H1 (cell line): ENCODE measurements at regions not wholly inside any gene's neighbourhood (a gene's known extent, or its start where the extent isn't known, plus 50 kb on each side); places are given as distances from the start of the nearest gene placed in this dataset.

Experiments
- CTCF ChIA-PET: fragments of 300-600 bp; sonication (Branson Sonifier 250); formaldehyde crosslinking; loops from one replicate; lab custom pipeline; 2021; ENCODE audit not compliant: partially characterized antibody; lab: Charles Lee
- POLR2A ChIA-PET: fragments of 300-600 bp; sonication (Branson Sonifier 250); formaldehyde crosslinking; loops from one replicate; lab custom pipeline; 2021; ENCODE audit warnings: inconsistent platforms; ENCODE audit not compliant: partially characterized antibody; lab: Charles Lee
- DNase-seq, 2 experiments: peaks; one replicate each; pipeline versions ENCODE4 v3.0.0 to v3.0.0-alpha.2; 2010 to 2022; ENCODE audit warnings: low spot score in 2 of 2, low read depth in 1 of 2, mixed read lengths in 1 of 2
- FAIRE-seq: peaks from 2 replicates; lab custom pipeline; 2011; peaks lifted over from hg19 to GRCh38; lab: Jason Lieb, UNC
- H2AFZ ChIP-seq: 2 replicates; pipeline ENCODE4 v1.8.1; 2012; ENCODE audit warnings: low read length, inconsistent platforms
- H2AK5ac ChIP-seq: 2 replicates; pipeline ENCODE4 v1.6.1; 2013; ENCODE audit warnings: low read depth, low read length
- H2BK120ac ChIP-seq: replicated peaks from 2 replicates; pipeline ENCODE3; 2013; ENCODE audit warnings: low read depth, low read length, inconsistent platforms
- H2BK12ac ChIP-seq: 2 replicates; pipeline ENCODE4 v1.6.1; 2013; ENCODE audit warnings: low read depth, low read length
- H2BK15ac ChIP-seq: 2 replicates; pipeline ENCODE4 v1.6.1; 2013; ENCODE audit warnings: low read length
- H2BK20ac ChIP-seq: 2 replicates; pipeline ENCODE4 v1.6.1; 2013; ENCODE audit warnings: low read length
- H2BK5ac ChIP-seq: 2 replicates; pipeline ENCODE4 v1.6.1; 2013; ENCODE audit warnings: low read depth, low read length
- H3K14ac ChIP-seq: 2 replicates; pipeline ENCODE4 v1.6.1; 2013; ENCODE audit warnings: inconsistent platforms; ENCODE audit not compliant: insufficient read length
- H3K18ac ChIP-seq: 2 replicates; pipeline ENCODE4 v1.6.1; 2013; ENCODE audit warnings: low read length; ENCODE audit errors: extremely low read depth
- H3K23ac ChIP-seq: 2 replicates; pipeline ENCODE4 v1.6.1; 2013; ENCODE audit warnings: inconsistent platforms; ENCODE audit not compliant: insufficient read length
- H3K23me2 ChIP-seq: 2 replicates; pipeline ENCODE4 v1.6.1; 2013; ENCODE audit warnings: low read depth, low read length
- H3K27ac ChIP-seq: 2 replicates; pipeline ENCODE4 v1.6.1; 2011; ENCODE audit warnings: low read depth, low read length, inconsistent platforms
- H3K27me3 ChIP-seq, 4 experiments: replicated peaks in 1 of 4; 1 replicate in 1 of 4; 2 replicates in 3 of 4; pipeline versions ENCODE4 v1.6.1 to v1.8.1; 2011 to 2013; ENCODE audit warnings: low read length in 3 of 4, mild to moderate bottlenecking in 3 of 4, inconsistent platforms in 2 of 4, mixed read lengths in 2 of 4, moderate library complexity in 1 of 4; ENCODE audit not compliant: control insufficient read depth in 3 of 4, insufficient read depth in 3 of 4; ENCODE audit errors: extremely low read depth in 1 of 4
- H3K36me3 ChIP-seq, 4 experiments: 2 replicates each; pipeline versions ENCODE4 v1.6.1 to v1.8.1; 2011 to 2013; ENCODE audit warnings: mild to moderate bottlenecking in 4 of 4, low read length in 3 of 4, moderate library complexity in 2 of 4, control low read depth in 1 of 4, inconsistent platforms in 1 of 4; ENCODE audit not compliant: insufficient read depth in 4 of 4, control insufficient read depth in 2 of 4
- H3K4ac ChIP-seq: replicated peaks from 2 replicates; pipeline ENCODE3; 2013; ENCODE audit warnings: low read length, low read depth, mixed read lengths, inconsistent platforms; ENCODE audit not compliant: insufficient read length
- H3K4me1 ChIP-seq, 4 experiments: replicated peaks in 1 of 4; 1 replicate in 1 of 4; 2 replicates in 3 of 4; pipeline versions ENCODE4 v1.6.1 to v1.8.1; 2011 to 2013; ENCODE audit warnings: low read length in 3 of 4, inconsistent platforms in 2 of 4, mixed read lengths in 1 of 4; ENCODE audit not compliant: insufficient read depth in 4 of 4, control insufficient read depth in 3 of 4
- H3K4me2 ChIP-seq, 2 experiments: 2 replicates each; pipeline versions ENCODE4 v1.6.1 to v1.8.1; 2011 to 2013; ENCODE audit warnings: low read depth in 2 of 2, low read length in 2 of 2, control low read depth in 1 of 2, inconsistent platforms in 1 of 2, mild to moderate bottlenecking in 1 of 2; ENCODE audit not compliant: insufficient read depth in 1 of 2
- H3K4me3 ChIP-seq, 4 experiments: fragments of 200-600, 300-600 bp in 1 of 4; sonication (generic), shearing (Covaris generic), sonication (Bioruptor Twin) in 1 of 4; 2 replicates each; pipeline versions ENCODE4 v1.5.1 to v1.8.1; 2011 to 2016; ENCODE audit warnings: low read length in 4 of 4, low read depth in 3 of 4, control low read depth in 2 of 4, inconsistent platforms in 2 of 4, mild to moderate bottlenecking in 2 of 4, mixed read lengths in 1 of 4, moderate library complexity in 1 of 4; ENCODE audit not compliant: insufficient read depth in 2 of 4; ENCODE audit errors: extremely low read depth in 1 of 4
- H3K56ac ChIP-seq: replicated peaks from 2 replicates; pipeline ENCODE3; 2013; ENCODE audit warnings: low read depth, mild to moderate bottlenecking, mixed read lengths, low read length, inconsistent platforms; ENCODE audit not compliant: insufficient read length
- H3K79me1 ChIP-seq: 2 replicates; pipeline ENCODE4 v1.6.1; 2013; ENCODE audit warnings: low read depth, low read length, control low read depth
- H3K79me2 ChIP-seq, 2 experiments: 2 replicates each; pipeline versions ENCODE4 v1.6.1 to v1.8.1; 2012 to 2013; ENCODE audit warnings: low read length in 2 of 2, mild to moderate bottlenecking in 2 of 2, inconsistent platforms in 1 of 2; ENCODE audit not compliant: insufficient read depth in 2 of 2, control insufficient read depth in 1 of 2
- H3K9ac ChIP-seq, 4 experiments: replicated peaks in 1 of 4; 1 replicate in 1 of 4; 2 replicates in 3 of 4; pipeline versions ENCODE4 v1.6.1 to v1.8.1; 2011 to 2013; ENCODE audit warnings: low read depth in 3 of 4, low read length in 3 of 4, control low read depth in 2 of 4, mild to moderate bottlenecking in 2 of 4, moderate library complexity in 2 of 4, inconsistent platforms in 1 of 4; ENCODE audit errors: extremely low read depth in 1 of 4
- H3K9me3 ChIP-seq, 2 experiments: 2 replicates each; pipeline versions ENCODE4 v1.6.1 to v1.8.1; 2012 to 2013; ENCODE audit warnings: mild to moderate bottlenecking in 2 of 2, moderate library complexity in 2 of 2, control low read depth in 1 of 2, inconsistent platforms in 1 of 2, low read depth in 1 of 2, low read length in 1 of 2, mixed read lengths in 1 of 2; ENCODE audit not compliant: insufficient read depth in 2 of 2
- H4K20me1 ChIP-seq, 2 experiments: replicated peaks in 1 of 2; 2 replicates each; pipeline versions ENCODE3 to v1.8.1; 2011 to 2013; ENCODE audit warnings: inconsistent platforms in 2 of 2, low read length in 2 of 2, mild to moderate bottlenecking in 1 of 2; ENCODE audit not compliant: insufficient read depth in 2 of 2, control insufficient read depth in 1 of 2
- H4K5ac ChIP-seq: 2 replicates; pipeline ENCODE4 v1.6.1; 2013; ENCODE audit warnings: low read length, low read depth, mixed read lengths, inconsistent platforms; ENCODE audit not compliant: insufficient read length
- H4K8ac ChIP-seq: 2 replicates; pipeline ENCODE4 v1.8.0; 2013; ENCODE audit warnings: mild to moderate bottlenecking, moderate library complexity, low read length, inconsistent platforms; ENCODE audit not compliant: insufficient read depth; ENCODE audit errors: extremely low read depth
- H4K91ac ChIP-seq: replicated peaks from 2 replicates; pipeline ENCODE3; 2013; ENCODE audit warnings: low read length, mixed read lengths, inconsistent platforms; ENCODE audit not compliant: insufficient read length
- ASH2L ChIP-seq: fragments of 200-600, 300-600 bp; sonication (generic); IDR thresholded peaks from one replicate; pipeline ENCODE4 v1.7.1; 2017; ENCODE audit warnings: low read length
- WGBS, 2 experiments: shearing (Covaris generic) in 1 of 2; methylation state at CpG; one replicate each; pipeline versions ENCODE4 v1.1.6 to v1.1.7; 2013 to 2015; ENCODE audit warnings: low lambda C conversion rate in 2 of 2, mixed read lengths in 2 of 2, inconsistent platforms in 1 of 2, low coverage in 1 of 2, missing lambda C conversion rate in 1 of 2; ENCODE audit not compliant: insufficient replicate concordance in 2 of 2, insufficient coverage in 1 of 2, insufficient read length in 1 of 2; ENCODE audit errors: extremely low coverage in 1 of 2, missing lambda C conversion rate in 1 of 2; 5-methylcytosine and 5-hydroxymethylcytosine counted together
- TF ChIP-seq, protein P1 (sequence below): IDR thresholded peaks from 2 replicates; pipeline ENCODE4 v1.6.1; 2011; ENCODE audit warnings: low read depth, mild to moderate bottlenecking, low read length; ENCODE audit not compliant: insufficient read depth

- 88% methylated on average over 1 of the region's 1 CpG; no CpG with 5 or more reads in 1 of the 2 experiments for WGBS, 2 experiments
- no peak overlapping the region for H4K5ac ChIP-seq
These were observed 142.1 kb upstream of the BRINP3 start for GRCh38 chr1:190619724-190620123.

More at GRCh38 chr1:190619724-190620123, 142.1 kb upstream of the BRINP3 start:
- H3K36me3 ChIP-seq, result no peaks in the 10 kb centered on the region
- H3K27me3 ChIP-seq, result no peaks in the 10 kb centered on the region
- no peaks in the 10 kb centered on the region for H3K79me1 ChIP-seq
- no peak overlapping the region for H2AK5ac ChIP-seq
- H3K27ac ChIP-seq, result no peak overlapping the region
- no peaks in the 10 kb centered on the region for H3K9me3 ChIP-seq
- H2BK15ac ChIP-seq, result no peak overlapping the region
- no peak overlapping the region for H3K4ac ChIP-seq
- TF ChIP-seq, protein P1, sequence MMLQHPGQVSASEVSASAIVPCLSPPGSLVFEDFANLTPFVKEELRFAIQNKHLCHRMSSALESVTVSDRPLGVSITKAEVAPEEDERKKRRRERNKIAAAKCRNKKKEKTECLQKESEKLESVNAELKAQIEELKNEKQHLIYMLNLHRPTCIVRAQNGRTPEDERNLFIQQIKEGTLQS, result no peak
- no peak for TF ChIP-seq ASH2L
- no peak overlapping the region for H4K91ac ChIP-seq
- no peaks in the 10 kb centered on the region for H3K4me1 ChIP-seq
- ChIA-PET CTCF (no interaction called here), POLR2A (no interaction called here)
- H2BK120ac ChIP-seq, result no peak overlapping the region
- H3K18ac ChIP-seq, result no peak overlapping the region
- H4K8ac ChIP-seq, result no peak overlapping the region
- no peak for FAIRE-seq
- no peak overlapping the region for H2BK5ac ChIP-seq
- H3K4me3 ChIP-seq, result no peak overlapping the region
- no peak overlapping the region for H3K23ac ChIP-seq
- H3K9ac ChIP-seq, result no peak overlapping the region
- no peaks in the 10 kb centered on the region for H3K23me2 ChIP-seq
- no peaks in the 10 kb centered on the region for H3K79me2 ChIP-seq
- no peak overlapping the region for H2BK12ac ChIP-seq
- no peak overlapping the region for H3K14ac ChIP-seq
- DNase-seq, result no peak
- no peaks in the 10 kb centered on the region for H4K20me1 ChIP-seq
- no peak overlapping the region for H2BK20ac ChIP-seq
- H3K56ac ChIP-seq, result no peak overlapping the region
- H3K4me2 ChIP-seq, result no peak overlapping the region
- H2AFZ ChIP-seq, result no peak overlapping the region
